NCI-H748 (cell line): ENCODE measurements at regions not wholly inside any gene's neighbourhood (a gene's known extent, or its start where the extent isn't known, plus 50 kb on each side); places are given as distances from the start of the nearest gene placed in this dataset.
"Not testable (repeated sequence)": the region's sequence is repeated elsewhere in the genome, so short reads cannot be mapped to it uniquely, and the experiment has no call there.

ENCODE experiments used
- DNase-seq: peaks from one replicate; lab custom pipeline; 2025; ENCODE audit not compliant: unreplicated experiment; lab: John Stamatoyannopoulos, UW

DNA sequence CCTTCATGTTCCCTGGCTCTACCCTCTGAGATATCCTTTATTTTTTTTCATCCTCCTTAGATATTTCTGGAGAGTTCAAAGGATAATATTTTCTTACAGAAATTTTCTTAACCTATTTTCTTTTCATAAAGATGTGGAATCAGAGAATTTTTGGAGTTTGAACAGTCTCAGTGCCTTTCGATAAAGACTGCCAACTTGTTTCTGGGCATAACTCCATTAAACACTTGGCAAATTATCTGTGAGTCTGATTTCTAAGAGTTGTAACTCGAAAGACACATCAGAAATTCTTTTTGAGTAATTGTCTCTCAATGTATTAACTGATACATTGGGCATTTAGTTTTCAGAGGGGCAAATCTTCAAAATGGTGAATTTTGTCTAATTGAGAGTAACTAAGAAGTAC lies 1255.6 kb downstream of the NCAM2 start:
- DNase-seq: no peak

GRCh38 chr21:22258821-22259220 lies 1260.6 kb downstream of the NCAM2 start:
- no peak for DNase-seq

DNA sequence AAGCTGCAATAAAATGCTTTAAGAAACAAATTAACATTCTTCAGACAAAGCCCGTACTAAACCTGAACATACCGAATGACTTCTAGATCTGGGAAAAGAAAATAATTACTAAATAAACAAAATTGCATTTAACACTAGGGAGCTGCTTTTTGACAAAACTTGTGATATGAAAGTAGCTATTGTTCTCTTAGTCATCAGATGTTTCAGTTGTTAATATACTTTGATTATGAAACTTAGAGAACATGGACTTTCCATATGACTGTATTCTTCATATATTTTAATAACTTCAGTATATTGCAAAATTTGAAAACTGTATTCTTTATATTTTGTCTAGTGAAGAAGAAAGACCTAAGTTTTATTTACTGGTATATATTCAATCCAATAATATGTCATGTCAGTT lies 1262.1 kb downstream of the NCAM2 start:
- no peak for DNase-seq

- DNase-seq: no peak
These were observed 1265.7 kb downstream of the NCAM2 start for GRCh38 chr21:22263890-22264289.

DNA sequence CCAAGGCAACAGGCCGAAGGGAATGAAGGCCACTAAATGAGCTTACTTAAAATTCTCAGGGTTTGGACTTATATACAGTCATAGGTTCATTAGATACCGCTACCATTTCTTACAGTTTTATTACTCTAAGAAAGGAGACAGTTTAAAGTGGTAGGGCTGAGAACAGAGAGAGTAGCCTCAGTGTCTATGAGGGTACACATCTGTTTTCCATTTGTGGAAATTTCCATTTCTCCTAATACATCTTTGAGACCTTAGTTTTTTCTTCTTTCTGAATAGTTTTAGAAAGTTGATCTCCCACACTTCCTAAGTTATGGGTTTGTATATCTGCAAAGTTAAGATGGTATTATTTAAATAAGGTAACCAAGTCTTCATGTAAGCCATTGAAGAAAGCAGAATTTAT lies 1279.1 kb downstream of the NCAM2 start:
- no peak for DNase-seq

DNA sequence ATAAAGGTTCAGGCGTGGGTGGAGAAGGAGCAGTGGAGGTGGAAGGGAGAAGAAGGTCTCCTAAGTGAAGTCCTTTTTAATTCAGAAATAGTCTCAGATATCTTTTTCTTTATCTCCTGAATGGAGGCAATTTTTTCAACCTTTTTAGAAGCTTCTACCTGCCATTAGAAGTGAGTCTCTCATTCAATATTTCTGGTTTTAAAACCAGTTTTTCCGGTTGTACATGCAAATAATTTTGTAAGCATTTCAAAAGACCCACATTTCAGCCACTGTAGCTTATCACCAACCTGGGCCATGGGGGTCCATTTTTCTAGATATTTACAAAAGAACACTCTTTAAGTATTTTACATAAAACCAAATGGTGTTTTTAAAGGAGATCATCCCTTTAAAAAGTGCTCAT lies 1280.2 kb downstream of the NCAM2 start:
- DNase-seq: peak; percentile 91

DNA sequence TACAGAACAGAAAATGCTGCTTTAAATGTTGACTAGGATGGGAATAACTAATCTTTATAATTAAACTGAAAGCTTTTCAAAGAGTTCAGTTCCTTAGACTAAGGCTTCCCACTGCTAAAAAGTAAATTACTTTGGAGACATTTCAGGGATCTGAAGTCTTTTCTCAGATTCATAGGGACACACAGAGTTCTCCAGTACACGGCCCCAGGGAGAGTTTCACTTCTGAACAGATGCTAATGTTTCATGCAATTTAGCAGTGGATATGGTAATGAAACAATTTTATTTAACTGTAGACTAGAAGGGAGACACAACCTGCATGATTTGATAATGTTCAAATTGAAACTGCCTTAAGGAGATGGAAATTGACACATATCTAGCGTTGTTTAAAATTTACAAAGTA lies 1282.6 kb downstream of the NCAM2 start:
- no peak for DNase-seq

- DNase-seq: no peak
These were observed 1290.8 kb downstream of the NCAM2 start for GRCh38 chr21:22288885-22289499.

DNA sequence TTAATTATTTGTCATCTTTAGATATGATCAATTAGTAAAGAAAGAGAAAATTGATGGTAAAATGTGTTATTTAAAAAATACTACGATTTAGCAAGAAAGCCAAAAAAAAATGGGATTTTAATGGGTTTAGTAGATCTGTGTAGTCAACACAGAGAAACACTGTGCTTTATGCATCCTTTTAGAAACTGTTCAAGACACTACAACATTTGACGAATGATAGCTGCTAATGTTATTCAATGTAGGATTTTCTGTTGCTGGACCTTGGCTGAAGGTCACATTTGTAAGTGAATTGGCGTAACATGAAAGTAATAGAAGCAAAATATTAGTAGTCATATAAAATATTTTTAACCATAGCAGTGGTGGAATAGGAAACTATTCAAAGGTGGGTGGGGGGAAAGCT lies 1293.9 kb downstream of the NCAM2 start:
- no peak for DNase-seq

DNA sequence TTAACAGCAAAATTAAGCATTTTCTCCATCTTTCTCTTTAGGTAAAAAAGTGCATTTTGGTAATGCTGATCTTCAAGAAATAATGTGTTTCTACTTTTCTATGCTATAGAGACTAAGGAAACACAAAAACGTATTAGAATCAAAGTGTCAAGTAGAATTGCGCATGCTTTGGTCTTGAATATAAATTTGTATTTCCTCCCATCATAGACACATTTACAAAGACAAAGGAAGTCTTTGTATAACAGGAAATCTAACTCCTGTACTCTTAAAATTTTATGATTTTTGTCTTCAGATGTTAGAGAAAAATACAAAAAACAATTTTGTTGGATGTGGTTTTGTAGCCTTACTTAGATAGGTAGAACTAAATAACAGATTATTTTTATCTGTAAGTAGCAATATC lies 1299.4 kb downstream of the NCAM2 start:
- DNase-seq: no peak

- no peak for DNase-seq
These were observed 1313.7 kb downstream of the NCAM2 start for GRCh38 chr21:22311741-22312462.

- no peak for DNase-seq
These were observed 1316.8 kb downstream of the NCAM2 start for GRCh38 chr21:22314963-22315362.

- DNase-seq: no peak
These were observed 1321.2 kb downstream of the NCAM2 start for GRCh38 chr21:22319435-22319834.

DNA sequence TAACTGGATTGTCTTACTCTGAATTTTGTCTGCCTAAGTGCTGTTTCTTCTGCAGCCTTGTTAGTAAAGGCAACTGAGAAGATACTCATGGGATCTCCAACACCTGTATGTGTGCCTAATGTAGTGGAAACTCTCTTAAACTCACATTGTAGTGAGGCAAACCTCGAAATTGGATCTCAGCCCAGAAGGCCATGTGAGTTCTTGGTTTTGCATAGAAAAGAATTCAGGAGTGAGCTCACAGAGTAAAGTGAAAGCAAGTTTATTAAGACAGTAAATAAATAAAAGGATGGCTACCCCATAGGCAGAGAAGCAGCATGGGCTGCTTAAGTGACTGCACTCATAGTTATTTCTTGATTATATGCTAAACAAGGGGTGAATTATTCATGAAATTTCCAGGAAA lies 1344.7 kb downstream of the NCAM2 start:
- DNase-seq: no peak

DNA sequence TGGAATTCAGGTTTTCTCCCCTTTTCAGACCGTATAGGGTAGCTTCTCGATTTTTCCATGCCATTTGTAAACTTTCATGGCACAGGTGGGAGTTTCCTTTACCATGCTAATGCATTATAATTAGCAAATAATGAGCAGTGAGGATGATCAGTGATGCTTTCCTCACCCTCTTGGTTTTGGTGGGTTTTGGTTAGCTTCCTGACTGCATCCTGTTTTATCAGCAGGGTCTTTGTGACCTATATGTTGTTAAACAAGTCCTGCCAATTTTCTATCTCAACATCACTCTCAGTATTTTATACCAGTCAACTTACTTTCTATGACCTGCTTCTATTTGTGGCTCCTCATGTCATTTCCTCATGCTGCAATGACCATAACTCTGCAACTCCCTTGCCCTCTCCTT lies 1345.1 kb downstream of the NCAM2 start:
- no peak for DNase-seq

DNA sequence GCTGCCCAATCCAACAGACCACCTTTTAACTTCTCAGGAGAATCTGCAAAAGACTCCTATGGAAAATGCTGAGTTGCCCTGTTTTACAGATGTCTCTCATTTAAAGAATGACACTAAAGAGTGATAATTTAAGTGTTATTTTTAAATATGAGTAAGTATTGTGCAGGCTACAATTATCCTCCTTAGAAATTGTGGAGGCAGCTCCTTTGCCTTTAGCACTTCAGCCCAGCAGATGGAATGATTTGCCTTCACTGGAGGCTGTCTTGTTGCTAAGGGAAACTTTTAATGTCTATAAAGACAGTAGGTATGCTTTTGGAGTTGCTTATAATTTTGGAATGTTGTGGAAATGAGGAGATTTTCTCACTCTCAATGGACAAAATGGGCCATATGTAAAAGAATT lies 1345.5 kb downstream of the NCAM2 start:
- no peak for DNase-seq

DNA sequence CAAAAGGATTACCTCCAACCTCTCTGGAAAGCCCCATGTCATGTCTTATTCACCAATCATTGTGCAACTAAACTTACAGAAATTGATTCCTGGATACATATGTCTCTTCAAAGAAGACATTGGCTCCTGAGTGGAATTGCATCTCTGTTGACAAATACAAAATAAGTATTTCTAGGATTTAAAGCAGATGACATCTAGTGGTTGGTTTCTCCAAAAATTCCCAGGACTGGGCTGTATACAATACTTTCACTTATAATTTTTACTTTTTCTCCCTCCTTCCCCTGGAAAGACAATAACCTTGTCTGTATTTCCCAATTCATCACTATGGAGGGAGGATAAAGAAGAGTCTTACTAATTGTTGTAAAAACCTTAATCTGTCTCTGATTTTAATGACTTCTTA lies 1347.4 kb downstream of the NCAM2 start:
- no peak for DNase-seq

DNA sequence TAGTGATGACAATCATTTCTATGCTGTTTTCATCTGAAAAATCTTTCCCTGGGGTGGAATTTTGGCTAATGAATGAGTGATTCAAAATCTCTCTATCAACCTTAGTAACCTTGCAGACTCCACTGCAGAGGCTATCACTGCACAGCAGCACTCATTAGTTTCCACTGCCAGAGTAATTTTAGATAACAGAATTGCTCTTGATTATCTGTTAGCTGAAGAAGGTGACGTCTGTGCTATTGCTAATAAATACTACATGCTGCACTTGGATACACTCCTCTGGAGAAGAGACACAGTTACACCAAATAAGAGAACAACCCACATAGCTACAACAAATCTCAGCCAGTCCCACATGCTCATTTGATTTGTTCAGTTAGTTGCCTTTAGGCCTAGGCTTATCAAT lies 1348.4 kb downstream of the NCAM2 start:
- DNase-seq: no peak

DNA sequence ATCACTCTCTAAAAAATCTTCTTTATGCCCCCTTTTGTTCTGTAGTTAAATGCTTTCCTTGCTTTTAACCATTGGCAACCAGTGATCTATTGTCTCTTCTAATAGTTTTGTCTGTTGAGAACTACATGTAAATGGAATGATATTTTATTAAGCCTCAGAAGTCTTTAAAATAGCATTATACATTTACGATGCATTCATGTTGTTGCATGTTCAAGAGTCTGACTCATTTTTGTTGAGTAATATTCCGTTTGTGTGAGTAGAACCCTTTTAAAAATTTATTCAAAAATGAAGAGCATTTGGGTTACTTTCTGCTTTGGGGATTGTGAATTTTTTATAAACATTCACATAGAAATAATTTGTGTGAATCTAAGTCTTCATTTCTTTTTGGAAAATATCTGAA lies 1352.9 kb downstream of the NCAM2 start:
- DNase-seq: no peak

GRCh38 chr21:22352088-22352487 lies 1353.9 kb downstream of the NCAM2 start:
- no peak for DNase-seq

DNA sequence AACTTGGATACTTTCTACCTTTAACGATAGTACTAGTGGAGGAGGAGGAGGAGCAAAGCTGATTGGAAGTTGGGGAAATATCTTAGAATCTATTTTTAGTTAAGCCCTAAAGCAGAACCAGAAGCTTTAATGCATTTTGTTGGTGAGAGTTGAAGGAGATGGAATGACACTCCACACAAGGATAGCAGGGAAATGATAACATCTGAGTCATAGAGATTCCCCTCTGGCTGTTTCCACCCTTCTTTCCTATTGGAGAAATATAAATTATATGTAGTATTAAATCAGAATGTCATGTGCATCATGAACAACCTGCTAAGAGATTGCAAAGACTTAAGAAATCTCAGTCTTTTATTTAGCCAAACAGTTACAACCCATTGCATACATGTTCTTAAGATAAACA lies 1357.7 kb downstream of the NCAM2 start:
- no peak for DNase-seq

DNA sequence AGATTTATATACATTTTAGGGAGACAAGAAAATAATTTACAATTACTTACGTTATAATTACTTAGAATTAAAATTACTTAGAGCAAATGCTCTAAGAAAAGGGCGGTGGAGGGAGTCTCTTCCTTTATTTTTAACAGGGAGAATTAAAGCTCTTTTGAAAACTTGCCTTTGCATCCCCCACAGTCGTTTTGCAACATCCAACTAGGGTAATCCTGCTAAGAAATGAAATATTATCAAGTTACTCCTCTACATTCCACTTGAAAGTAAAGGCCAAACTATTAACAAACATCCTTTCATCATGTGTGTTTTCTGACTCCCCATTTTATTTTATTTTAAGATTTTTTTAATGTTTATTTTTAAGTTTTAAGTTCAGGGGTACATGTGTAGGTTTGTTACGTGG lies 1358.5 kb downstream of the NCAM2 start:
- DNase-seq: no peak

GRCh38 chr21:22359599-22359998 lies 1361.4 kb downstream of the NCAM2 start:
- not testable (repeated sequence) for DNase-seq
